ENCODE measurements at regions not wholly inside any gene's neighbourhood (a gene's known extent, or its start where the extent isn't known, plus 50 kb on each side); places are given as distances from the start of the nearest gene placed in this dataset.
A peak's percentile ranks its signal among the peaks of the same experiment; 100 is the strongest.

- intact Hi-C loops (cut with DNase I), result no loop called here
Measured at GRCh38 chr1:17916702-17917101, 161.6 kb downstream of the ACTL8 start.

GRCh38 chr1:17919525-17920439, 164.6 kb downstream of the ACTL8 start:
- TF ChIP-seq POLR2A (IDR thresholded peaks at IDR 0.05; ENCODE audit: low read depth), result no peak
- no peak for TF ChIP-seq POLR2AphosphoS5 (IDR thresholded peaks at IDR 0.05)
- TF ChIP-seq CTCF (IDR thresholded peaks at IDR 0.05), result no peak
- TF ChIP-seq EP300 (IDR thresholded peaks at IDR 0.05), result no peak
- H3K4me3 ChIP-seq, result no peak overlapping the region
- intact Hi-C loops (cut with DNase I), result no loop called here
- DNase-seq (ENCODE audit: extremely low spot score), result no peak
- no peaks in the 10 kb centered on the region for H3K9me3 ChIP-seq
- WGBS, result 32% methylated on average over 10 of the region's 10 CpGs
- no peak overlapping the region for H3K27ac ChIP-seq (replicated peaks in 1 of 4)
- peaks cover 0 to 100% (median 5%) of the 10 kb centered on the region in 4 donors for H3K27me3 ChIP-seq
- no peaks in the 10 kb centered on the region for H3K4me1 ChIP-seq
- H3K36me3 ChIP-seq, result no peaks in the 10 kb centered on the region

More at GRCh38 chr1:17916702-17917101, 161.6 kb downstream of the ACTL8 start:
- Histone ChIP-seq H3K4me3 (no peak overlapping the region), H3K36me3 (no peaks in the 10 kb centered on the region), H3K27ac (replicated peaks in 1 of 4) (no peak overlapping the region), H3K9me3 (no peaks in the 10 kb centered on the region), H3K4me1 (no peaks in the 10 kb centered on the region), H3K27me3 (peaks cover 0 to 99% (median 2%) of the 10 kb centered on the region in 4 donors)
- TF ChIP-seq EP300 (IDR thresholded peaks at IDR 0.05), result no peak
- WGBS, result 61% methylated on average over 2 of the region's 3 CpGs
- no peak for DNase-seq (ENCODE audit: extremely low spot score)

- Histone ChIP-seq H3K36me3 (no peaks in the 10 kb centered on the region), H3K27ac (replicated peaks in 1 of 4) (no peak overlapping the region), H3K27me3 (peaks cover 0 to 100% (median 2%) of the 10 kb centered on the region in 4 donors), H3K4me1 (peaks cover 0 to 8% (median 3%) of the 10 kb centered on the region in 4 donors), H3K9me3 (no peaks in the 10 kb centered on the region), H3K4me3 (no peak overlapping the region)
- TF ChIP-seq POLR2A (IDR thresholded peaks at IDR 0.05; ENCODE audit: low read depth), result no peak
- TF ChIP-seq EP300 (IDR thresholded peaks at IDR 0.05), result no peak
- TF ChIP-seq CTCF (IDR thresholded peaks at IDR 0.05), result no peak
- no peak for TF ChIP-seq POLR2AphosphoS5 (IDR thresholded peaks at IDR 0.05)
- WGBS, result 67% methylated on average over 6 of the region's 9 CpGs
- no peak for DNase-seq (ENCODE audit: extremely low spot score)
- intact Hi-C loops (cut with DNase I), result no loop called here
Measured at GRCh38 chr1:17920881-17921640, 165.9 kb downstream of the ACTL8 start.

GRCh38 chr1:17922833-17923232, 167.7 kb downstream of the ACTL8 start:
- no peak overlapping the region for H3K4me3 ChIP-seq
- H3K4me1 ChIP-seq, result peaks cover 0 to 8% (median 3%) of the 10 kb centered on the region in 4 donors
- intact Hi-C loops (cut with DNase I), result no loop called here
- WGBS, result 17% methylated on average over 6 of the region's 6 CpGs
- H3K27ac ChIP-seq (replicated peaks in 1 of 4), result no peak overlapping the region
- H3K36me3 ChIP-seq, result no peaks in the 10 kb centered on the region
- H3K9me3 ChIP-seq, result no peaks in the 10 kb centered on the region
- DNase-seq (ENCODE audit: extremely low spot score), result no peak
- TF ChIP-seq CTCF (IDR thresholded peaks at IDR 0.05), result peak in 2 of 3 experiments; percentile 8 to 22
- no peak for TF ChIP-seq POLR2A (IDR thresholded peaks at IDR 0.05; ENCODE audit: low read depth)
- peaks cover 0 to 100% (median 2%) of the 10 kb centered on the region in 4 donors for H3K27me3 ChIP-seq

GRCh38 chr1:17923666-17924065, 168.5 kb downstream of the ACTL8 start:
- DNase-seq (ENCODE audit: extremely low spot score), result no peak
- intact Hi-C loops (cut with DNase I), result no loop called here
- Histone ChIP-seq H3K9me3 (no peaks in the 10 kb centered on the region), H3K27me3 (peaks cover 0 to 99% (median 2%) of the 10 kb centered on the region in 4 donors), H3K4me1 (peaks cover 0 to 8% (median 3%) of the 10 kb centered on the region in 4 donors), H3K36me3 (no peaks in the 10 kb centered on the region), H3K27ac (replicated peaks in 1 of 4) (no peak overlapping the region), H3K4me3 (no peak overlapping the region)
- WGBS, result 76% methylated on average over 4 of the region's 4 CpGs
- no peak for TF ChIP-seq CTCF (IDR thresholded peaks at IDR 0.05)
- no peak for TF ChIP-seq EP300 (IDR thresholded peaks at IDR 0.05)
- TF ChIP-seq POLR2A (IDR thresholded peaks at IDR 0.05; ENCODE audit: low read depth), result no peak
- no peak for TF ChIP-seq POLR2AphosphoS5 (IDR thresholded peaks at IDR 0.05)
